ENCODE measurements at regions not wholly inside any gene's neighbourhood (a gene's known extent, or its start where the extent isn't known, plus 50 kb on each side); places are given as distances from the start of the nearest gene placed in this dataset.

DNA sequence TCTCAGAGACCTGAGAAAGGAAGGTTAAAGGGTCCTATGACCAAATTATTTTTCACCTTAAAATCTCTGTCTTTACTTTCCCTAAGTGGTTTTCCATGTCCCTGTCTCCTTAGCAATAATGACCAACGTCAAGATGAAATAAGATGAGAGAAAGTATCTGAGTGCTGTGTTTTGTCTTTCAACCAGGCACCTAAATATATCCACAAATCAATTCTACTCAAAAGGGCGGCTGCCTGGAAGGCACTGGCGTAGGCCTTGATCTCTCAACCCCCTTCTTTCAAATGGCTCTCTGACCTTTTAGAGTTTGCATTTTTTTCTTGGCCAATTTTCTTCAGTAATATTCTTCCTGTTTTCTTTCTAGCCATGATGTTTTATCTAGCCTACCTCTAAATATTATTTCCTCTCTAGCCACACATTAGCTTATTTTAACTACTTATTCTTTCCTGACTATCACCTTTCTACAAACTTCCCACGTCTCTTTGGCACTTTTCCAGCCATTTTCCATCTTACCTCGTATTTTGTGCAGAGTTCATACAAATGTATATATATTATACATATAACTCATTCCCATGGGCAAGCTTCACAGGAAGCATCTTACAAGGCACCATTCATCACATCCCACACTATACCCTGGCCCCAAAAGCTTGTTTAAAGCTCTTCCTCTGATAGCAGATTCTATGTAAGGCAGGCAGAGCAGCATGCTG lies 204.5 kb downstream of the SNX18 start:
- no peak for DNase-seq (ENCODE audit: extremely low read depth in 1 of 2, low read depth in 1 of 2)

DNA sequence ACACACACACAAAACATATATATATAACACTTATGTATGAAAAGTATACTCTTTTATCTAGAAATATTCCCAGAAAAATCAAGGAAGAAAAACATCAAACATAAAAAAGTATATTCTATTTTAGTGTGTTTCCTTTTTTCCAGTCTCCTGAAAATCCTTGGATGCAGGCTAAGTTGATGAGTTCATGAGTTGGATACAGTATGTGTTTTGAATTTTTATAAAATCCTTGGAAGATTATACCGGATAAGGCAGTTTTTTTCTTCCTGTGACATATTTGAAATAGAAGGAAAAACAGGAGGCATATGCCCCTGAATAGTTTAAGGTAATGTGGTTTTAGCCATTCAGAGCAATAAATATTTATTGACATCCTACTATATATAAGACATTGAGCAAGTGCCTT lies 203.6 kb downstream of the SNX18 start:
- no peak for DNase-seq (ENCODE audit: extremely low read depth in 1 of 2, low read depth in 1 of 2)

DNA sequence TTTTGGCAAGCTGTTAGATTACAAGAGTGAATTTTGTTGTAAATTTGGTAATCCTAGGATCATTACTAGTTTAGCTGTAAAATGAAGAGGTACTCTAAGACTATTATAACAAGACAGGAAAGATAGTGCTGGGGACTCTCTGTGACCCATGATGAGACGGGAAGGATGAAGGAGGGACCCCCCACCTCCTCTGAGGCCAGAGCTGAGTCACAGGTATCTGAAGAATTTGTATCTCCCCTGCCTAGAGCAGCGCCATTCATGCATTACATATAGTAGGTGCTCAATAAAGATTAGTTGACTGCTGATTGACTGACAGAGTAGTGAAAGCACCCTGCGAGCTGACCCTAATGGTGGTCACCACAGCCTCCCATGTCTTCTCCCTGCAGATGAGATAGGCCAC lies 202.8 kb downstream of the SNX18 start:
- no peak for DNase-seq (ENCODE audit: extremely low read depth in 1 of 2, low read depth in 1 of 2)

DNA sequence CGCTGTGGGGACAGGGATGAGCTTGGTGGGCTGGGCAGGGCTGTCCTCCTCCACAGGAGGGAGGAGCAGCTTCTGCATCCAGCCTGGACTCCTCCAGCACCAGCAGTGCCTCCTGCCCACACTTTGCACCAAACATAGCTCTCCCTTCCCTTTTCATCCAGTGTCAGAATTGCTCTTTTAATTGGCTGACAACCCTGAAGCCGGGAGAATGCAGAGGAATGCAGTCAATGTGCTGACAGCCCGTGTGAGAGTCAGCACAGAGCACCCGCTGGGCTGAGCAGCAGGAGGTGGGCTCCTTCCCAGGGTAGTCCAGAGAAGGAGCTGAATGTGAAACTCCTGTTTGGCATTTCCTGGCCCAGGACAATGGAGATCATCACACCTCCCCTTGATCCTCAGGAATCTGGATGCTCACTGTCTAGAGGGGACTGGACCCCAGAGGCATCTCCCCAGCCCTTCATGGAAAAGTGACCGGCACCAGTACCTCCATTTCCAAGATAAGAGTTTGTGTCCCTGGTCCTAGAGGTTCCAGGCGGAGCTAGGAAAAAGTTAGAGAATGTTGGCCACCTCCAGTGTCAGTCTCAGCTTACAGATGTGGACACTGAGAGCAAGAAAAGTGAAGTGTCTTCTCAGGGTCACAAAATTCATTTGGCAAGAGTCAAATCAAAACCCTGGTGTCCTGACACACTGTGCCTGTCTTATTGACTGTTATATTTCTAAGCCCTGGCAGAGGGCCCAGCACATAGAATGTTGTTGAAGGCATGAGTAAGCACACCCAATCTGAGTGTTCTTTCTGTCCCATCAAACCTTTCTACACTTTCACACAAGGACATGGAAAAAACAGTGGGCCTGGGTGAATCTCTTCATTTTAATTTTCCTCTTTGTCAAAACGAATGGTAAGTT lies 202.1 kb downstream of the SNX18 start:
- peak in 1 of 2 donors; percentile 12 for DNase-seq (ENCODE audit: extremely low read depth in 1 of 2, low read depth in 1 of 2)

DNA sequence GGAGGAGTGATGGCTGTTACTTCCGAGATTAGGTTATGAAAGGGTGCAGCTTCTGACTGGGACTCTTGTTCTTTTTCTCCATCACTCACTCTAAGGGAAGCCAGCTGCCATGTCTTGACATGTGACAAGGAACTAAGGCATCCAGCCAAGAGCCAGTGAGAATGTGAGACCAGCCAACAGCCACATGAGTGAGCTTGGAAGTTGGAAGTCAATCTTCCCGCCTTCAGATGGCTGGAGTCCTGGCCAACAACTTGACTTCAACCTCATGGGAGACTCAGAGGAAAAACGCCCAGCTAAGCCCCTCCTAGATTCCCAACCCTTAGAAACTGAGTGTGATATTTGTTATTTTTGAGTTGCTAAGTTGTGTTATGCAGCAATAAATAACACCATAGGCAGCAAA lies 201.1 kb downstream of the SNX18 start:
- no peak for DNase-seq (ENCODE audit: extremely low read depth in 1 of 2, low read depth in 1 of 2)

DNA sequence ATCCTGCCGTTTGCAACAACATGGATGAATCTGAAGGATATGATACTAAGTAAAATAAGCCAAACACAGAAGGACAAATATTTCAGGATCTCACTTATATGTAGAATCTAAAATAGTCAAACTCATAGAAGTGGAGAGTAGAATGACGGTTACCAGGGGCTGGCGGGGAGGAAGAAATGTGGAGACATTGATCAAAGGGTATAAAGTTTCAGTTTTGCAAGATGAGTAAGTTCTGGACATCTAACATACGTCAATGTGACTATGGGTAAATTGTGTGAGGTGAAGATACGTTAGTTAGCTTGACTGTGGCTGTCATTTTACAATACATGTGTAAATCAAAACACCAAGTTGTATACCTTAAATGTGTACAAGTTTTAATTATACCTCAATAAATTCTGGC lies 200.3 kb downstream of the SNX18 start:
- no peak for DNase-seq (ENCODE audit: extremely low read depth in 1 of 2, low read depth in 1 of 2)

DNA sequence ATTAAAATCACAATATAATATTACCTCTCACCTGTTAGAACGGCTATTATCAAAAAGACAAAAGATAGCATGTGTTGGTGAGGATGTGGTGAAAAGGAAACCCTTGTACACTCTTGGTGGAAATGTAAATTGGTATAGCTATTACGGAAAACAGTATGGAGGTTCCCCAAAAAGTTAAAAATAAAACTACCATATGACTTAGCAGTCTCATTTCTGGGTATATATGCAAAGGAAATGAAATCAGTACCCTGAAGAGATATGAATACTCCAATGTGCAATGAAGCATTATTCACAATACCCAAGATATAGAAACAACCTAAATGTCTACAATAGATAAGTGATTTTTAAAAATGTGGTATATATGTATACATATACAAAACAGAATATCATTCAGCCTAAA lies 199.9 kb downstream of the SNX18 start:
- DNase-seq (ENCODE audit: extremely low read depth in 1 of 2, low read depth in 1 of 2): no peak

DNA sequence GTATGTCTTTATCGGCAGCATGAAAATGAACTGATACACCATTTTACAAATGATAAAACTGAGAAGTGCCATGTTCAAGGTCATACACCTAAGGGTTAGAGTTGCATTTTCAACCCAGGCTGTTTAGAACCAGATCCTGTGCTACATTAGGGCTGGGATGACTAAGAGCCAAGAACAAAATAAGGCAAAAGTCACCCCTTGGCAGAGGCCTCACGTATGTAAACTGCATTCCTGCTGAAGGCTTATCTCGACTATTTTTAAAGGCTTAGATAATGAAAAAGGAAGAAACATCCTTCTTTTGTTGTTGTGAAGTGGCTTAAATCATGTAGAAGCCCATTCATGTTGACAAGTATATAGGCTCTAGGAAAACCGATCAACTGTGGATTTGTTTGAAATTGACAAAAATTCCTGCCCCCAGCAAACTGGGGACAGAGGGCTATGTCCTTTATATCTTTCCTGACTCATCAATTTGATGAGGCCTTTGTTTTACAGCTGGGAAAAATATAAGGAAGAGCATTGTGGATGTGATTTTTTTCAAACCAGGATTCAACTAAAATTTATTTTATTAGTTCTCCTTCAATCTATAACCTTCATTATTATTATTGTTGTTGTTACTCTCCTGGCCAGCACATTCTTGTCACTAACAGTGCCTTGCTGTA lies 196.5 kb downstream of the SNX18 start:
- no peak for DNase-seq (ENCODE audit: extremely low read depth in 1 of 2, low read depth in 1 of 2)

DNA sequence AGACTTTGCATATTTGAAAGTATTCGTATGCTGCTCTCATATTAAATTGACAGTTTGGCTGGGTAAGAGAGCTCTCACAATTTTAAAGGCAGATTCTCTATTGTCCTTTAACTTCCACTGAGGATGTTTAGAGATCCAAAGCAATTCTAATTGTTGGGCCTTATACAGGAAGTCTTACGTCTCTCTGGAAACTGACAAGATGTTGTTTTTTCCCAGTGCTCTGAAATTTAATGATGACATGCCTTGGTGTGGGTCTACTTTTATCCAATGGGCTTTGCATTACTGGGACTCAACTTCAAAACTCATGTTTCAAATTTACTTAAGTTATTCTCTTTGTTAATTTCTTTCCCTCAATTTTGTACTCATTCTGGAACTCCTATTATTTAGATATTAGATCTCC lies 191.5 kb downstream of the SNX18 start:
- DNase-seq (ENCODE audit: extremely low read depth in 1 of 2, low read depth in 1 of 2): no peak

DNA sequence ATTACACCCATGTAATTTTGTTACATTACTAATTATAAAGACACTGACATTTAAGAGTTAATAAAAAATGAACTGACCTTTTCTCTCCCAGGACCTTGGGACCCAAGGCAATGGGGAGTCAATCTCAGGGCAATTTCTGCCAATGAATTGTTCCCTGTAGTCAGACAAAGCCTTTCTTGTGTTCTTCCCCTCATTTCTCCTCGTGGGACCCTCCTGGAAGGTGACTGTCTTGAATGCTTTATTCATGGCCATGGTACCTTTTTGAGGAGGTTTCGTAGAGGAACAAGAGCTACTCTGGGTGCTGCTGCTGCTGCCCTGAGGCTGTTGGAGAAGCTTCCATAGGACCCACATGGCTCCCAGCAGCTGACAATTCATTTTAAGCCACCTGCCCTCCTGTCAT lies 190.3 kb downstream of the SNX18 start:
- no peak for DNase-seq (ENCODE audit: extremely low read depth in 1 of 2, low read depth in 1 of 2)

DNA sequence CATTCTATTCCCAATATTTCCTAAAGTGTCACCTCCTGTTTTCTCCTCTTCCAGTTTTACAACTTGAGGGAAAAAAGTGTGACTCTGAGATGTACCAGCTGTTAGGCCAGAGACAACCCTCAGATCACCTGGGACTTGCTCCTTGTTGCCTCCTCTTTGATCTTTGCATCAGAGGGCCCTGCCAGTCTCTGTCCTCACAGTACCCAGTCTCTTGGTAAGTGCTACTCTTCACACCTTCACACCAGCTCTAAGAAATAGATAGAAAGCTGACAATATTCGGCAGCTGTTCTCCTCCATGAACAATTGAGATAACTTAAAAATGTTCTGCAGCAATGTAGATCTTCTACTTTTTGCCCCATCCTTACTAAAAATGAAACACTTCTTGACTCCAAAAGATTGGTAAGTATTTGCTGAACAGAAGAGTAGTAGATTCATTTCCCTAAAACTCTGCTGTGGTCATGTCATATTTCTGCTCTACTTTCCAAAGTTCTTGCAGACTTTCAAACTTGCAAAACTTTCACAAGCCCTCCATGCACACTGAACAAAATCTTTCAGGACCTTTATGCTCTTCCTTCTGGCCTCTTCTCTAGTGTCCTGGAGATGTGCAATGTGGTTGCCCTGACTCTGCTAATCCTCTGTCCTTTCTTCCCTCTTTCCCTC lies 188.6 kb downstream of the SNX18 start:
- no peak for DNase-seq (ENCODE audit: extremely low read depth in 1 of 2, low read depth in 1 of 2)

DNA sequence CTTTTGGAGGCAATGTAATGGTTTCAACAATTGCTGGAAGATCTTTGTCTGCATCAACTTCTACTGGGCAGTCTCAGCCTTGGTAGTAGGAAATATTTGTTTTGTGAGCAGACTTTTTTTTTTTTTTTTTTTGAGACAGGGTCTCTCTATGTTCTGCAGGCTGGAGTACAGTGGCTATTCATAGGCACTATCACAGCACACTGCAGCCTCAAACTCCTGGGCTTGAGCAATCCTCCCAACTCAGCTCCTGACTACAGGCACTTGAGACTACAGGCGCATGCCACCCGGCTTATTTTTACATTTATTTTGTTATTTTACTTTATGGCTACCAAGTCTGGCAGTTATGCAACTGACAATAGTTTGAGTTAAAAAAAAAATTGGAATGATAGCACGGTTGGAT lies 187.3 kb downstream of the SNX18 start:
- DNase-seq (ENCODE audit: extremely low read depth in 1 of 2, low read depth in 1 of 2): no peak

DNA sequence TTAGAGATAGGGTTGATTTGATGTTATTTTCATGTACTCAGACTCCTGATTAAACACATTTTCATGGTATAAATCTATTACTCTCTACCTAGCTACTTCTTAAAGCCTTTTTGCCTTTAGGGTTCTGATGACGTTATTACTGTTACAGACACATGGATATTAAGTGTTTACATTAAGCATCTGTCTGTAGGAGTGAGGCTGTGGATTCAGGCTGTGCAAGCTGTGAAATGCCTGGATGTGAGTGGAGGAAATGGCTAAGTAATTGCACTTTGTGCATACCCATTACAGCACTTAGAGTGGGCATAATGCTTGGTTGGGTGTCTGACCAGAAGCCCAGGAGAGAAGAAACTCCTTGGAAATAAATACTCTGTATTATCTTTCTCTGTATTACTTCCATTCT lies 186.8 kb downstream of the SNX18 start:
- DNase-seq (ENCODE audit: extremely low read depth in 1 of 2, low read depth in 1 of 2): no peak

DNA sequence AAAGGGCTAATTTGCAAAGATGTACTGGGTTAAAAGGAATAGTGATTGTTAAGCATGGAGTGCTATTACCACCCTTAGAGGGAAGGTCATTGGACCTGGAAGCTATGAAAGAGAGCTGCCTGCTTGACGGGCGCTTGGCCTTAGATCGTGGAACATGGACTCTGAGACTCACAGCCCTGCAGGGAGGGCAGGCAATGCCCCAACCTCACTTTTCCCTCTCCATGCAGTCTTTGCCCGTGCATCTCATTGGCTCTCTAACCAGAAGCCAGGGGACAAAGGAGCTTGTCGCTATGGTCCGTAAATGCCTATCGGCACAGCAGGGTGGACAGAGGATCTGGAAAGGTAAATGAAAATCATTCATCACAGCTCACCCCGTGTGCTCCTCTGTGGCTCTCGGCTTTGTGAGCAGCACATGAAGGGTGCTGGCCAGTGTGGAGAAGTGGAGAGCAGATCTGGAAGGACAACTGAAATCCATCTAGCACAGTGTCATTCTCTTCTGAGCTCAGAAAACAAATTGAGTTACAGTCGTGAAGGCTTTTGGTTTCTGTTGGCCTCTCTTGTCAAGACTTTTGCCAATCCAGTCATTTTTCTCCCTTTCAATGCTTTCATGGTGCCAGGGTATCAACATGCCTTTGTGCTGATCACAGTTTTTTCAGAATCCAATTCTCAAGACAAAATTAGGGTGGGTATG lies 186.2 kb downstream of the SNX18 start:
- DNase-seq (ENCODE audit: extremely low read depth in 1 of 2, low read depth in 1 of 2): no peak

DNA sequence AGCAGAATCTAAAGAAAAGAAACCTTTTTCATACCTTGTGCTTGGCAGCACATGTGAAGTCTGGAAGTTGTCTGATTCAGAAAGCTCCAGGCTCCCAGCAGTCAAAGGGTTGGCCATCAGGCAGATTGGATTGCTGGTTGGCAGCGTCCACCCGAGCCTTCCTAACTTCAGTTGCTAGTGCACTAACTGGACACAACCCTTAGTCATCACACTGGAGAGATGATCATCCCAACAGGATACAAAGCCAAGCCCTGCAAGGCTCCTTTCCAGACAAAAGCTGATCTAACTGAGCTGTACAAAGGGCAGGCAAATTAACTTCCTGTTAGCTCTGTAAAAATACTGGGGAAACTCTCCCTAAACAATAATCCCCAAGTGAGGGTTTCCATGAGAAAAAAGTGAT lies 185.6 kb downstream of the SNX18 start:
- DNase-seq (ENCODE audit: extremely low read depth in 1 of 2, low read depth in 1 of 2): no peak

DNA sequence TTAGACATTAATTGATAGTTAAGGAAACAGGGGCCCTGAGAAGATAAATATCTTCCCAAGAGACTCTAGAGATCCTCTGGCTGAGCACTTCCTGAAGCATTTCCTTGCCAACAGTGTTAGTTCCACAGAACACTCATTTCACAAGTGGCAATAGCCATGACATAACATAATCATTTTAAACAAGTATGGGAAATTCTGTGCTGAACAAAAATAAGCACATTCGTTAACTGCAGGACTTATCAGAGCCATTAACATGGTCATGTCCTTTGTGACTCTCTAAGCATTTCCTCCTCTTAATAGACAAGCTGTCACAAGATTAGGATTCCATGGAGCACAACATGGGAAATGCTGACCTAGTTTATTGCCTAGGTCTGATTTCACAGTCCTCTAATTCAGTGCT lies 184.9 kb downstream of the SNX18 start:
- DNase-seq (ENCODE audit: extremely low read depth in 1 of 2, low read depth in 1 of 2): no peak

DNA sequence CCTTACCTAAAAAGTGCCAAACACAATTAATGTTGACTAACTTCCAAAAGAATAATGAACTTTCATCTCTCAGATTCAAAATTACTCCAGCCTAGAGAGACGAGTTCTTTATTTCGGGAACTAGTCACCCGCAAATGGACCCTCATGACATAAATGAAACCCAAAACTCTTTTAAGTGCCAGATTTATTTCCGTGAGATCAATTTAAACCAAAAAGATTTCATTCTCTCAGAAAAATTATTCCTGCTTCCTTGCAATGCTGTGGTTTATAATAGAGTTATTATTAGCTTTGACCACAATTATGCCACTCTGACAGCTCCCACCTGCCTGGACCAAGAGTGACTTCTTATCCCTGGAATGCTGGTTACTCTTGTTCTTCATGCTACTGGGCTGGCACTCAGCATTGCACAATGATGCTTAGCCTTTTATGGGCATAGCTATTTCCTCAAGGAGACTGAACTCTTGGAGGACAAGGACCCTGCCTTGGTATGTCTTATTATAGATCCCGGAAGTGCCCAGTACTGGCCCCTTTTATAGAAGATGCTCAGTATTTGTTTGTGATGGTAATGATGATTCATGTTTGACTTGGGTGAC lies 183.5 kb downstream of the SNX18 start:
- no peak for DNase-seq (ENCODE audit: extremely low read depth in 1 of 2, low read depth in 1 of 2)

DNA sequence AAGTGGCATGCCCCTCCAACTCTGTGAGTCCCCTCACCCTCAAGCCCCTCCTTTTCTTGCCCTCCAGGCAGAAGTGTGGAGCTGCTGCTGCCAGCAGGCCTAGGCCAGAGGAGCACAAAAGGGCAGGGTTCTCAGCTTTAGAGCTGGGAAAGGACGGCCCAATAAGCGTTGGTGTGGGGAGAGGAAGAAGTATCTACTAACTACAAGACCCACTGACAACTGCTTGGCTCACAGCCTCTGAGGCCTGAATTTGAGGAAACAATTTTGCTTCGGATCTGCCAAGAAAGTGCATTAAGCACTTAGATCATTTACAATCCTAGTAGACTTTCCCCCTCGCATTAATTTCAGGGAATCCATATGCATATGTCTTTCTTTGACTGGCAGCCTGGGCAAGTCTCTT lies 179.4 kb downstream of the SNX18 start:
- no peak for DNase-seq (ENCODE audit: extremely low read depth in 1 of 2, low read depth in 1 of 2)

DNA sequence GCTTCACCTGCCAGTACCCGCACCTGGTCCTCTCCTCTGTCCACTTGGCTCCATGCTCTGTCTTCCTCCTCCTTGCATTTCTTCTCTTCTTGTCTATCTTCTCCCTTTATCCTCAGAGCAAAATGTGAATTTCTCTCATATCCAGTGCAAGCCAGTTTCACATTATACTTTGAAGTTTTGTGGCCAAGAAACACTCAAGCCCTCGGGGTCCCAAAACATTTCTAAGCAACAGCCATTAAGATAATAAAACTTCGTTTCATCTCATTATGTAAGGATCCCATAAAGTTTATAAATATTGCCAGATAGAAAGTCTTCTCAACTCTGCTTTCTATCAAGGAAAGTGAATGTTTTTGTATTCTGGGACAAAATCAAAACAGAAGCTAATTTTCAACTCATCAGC lies 178.8 kb downstream of the SNX18 start:
- DNase-seq (ENCODE audit: extremely low read depth in 1 of 2, low read depth in 1 of 2): no peak

DNA sequence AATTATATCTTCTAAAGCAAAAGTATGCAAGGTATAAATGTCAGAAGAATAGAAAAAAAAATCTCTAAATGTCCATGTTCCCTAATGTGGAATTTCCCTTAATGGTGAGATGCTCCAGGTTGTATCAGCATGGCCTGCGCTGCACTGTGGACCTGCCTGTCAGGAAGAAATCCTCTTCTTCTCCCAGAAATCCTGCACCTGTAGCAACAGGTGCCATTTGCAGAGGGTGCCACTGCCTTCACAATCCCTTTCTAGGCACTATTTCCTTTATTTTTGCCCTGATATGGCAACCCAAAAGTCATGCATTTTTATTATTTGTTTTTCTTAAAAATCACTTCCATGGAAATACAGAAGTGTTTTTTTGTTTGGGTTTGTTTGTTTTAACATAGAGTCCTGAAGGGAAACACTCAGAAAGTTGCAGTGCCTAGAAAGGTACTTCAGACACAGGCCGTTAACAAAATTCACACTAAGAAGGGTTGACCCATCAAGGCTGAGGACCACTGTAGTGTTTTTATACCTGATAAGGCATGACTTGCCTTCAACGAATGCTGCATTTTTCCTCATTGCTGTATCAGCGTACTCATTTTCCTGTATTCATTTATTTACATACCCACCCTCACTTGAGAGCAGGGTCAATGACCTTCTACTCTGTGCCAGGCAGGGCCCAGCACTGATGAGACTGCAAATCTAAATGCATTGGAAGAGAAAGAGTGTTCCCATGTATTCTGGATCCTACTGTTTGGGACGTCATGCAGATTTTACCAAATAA lies 177.8 kb downstream of the SNX18 start:
- DNase-seq (ENCODE audit: extremely low read depth in 1 of 2, low read depth in 1 of 2): no peak
